ENCODE measurements at regions not wholly inside any gene's neighbourhood (a gene's known extent, or its start where the extent isn't known, plus 50 kb on each side); places are given as distances from the start of the nearest gene placed in this dataset.

DNA sequence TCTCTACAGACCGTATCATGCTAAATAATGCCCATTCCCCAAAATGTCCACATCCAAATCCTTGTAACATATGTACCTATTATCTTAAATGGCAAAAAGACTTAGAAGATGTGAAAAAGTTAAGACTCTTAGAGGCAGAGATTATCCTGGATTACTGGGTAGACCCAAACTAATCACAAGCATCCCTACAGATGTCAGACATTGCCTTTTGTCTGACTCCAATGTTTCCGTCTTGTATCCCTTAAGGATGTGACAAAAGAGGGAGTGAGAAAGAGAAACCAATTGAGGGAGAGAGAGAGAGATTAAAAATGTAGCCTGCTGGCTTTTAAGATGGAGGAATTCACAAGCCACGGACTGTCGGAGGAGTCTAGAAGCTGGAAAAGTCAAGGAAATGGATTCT, 401.9 kb upstream of the FSTL5 start:
- no peak for ATAC-seq (ENCODE audit: poor library complexity)
- Mint-ChIP-seq H3K36me3 (ENCODE audit: low read depth) (no peaks in the 10 kb centered on the region), H3K4me3 (no peak overlapping the region), H3K4me1 (ENCODE audit: low read depth) (no peaks in the 10 kb centered on the region), H3K9me3 (peaks cover 5% of the 10 kb centered on the region), H3K27ac (no peak overlapping the region), H3K27me3 (no peaks in the 10 kb centered on the region)
- Histone ChIP-seq H3K27me3 (ENCODE audit: control insufficient read depth in 1 of 2, insufficient read depth in 2 of 2, low read length in 2 of 2) (no peaks in the 10 kb centered on the region), H3K4me1 (ENCODE audit: insufficient read depth, low read length) (no peaks in the 10 kb centered on the region), H3K27ac (ENCODE audit: low read depth in 1 of 2, low read length in 2 of 2) (no peak overlapping the region), H3K4me3 (ENCODE audit: low read length) (no peak overlapping the region), H3K36me3 (ENCODE audit: insufficient read depth, low read length) (no peaks in the 10 kb centered on the region), H3K9me3 (ENCODE audit: control insufficient read depth in 1 of 2, insufficient read depth in 1 of 2, low read length in 2 of 2) (peaks cover 0 to 3% of the 10 kb centered on the region in 2 experiments)
- no peak for DNase-seq
- TF ChIP-seq, protein P1, sequence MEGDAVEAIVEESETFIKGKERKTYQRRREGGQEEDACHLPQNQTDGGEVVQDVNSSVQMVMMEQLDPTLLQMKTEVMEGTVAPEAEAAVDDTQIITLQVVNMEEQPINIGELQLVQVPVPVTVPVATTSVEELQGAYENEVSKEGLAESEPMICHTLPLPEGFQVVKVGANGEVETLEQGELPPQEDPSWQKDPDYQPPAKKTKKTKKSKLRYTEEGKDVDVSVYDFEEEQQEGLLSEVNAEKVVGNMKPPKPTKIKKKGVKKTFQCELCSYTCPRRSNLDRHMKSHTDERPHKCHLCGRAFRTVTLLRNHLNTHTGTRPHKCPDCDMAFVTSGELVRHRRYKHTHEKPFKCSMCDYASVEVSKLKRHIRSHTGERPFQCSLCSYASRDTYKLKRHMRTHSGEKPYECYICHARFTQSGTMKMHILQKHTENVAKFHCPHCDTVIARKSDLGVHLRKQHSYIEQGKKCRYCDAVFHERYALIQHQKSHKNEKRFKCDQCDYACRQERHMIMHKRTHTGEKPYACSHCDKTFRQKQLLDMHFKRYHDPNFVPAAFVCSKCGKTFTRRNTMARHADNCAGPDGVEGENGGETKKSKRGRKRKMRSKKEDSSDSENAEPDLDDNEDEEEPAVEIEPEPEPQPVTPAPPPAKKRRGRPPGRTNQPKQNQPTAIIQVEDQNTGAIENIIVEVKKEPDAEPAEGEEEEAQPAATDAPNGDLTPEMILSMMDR (IDR thresholded peaks at IDR 0.05) = no peak
- CTCF ChIA-PET = no interaction called here
- POLR2A ChIA-PET = no interaction called here
- intact Hi-C loops (cut with DNase I, micrococcal nuclease) = no loop called here

DNA sequence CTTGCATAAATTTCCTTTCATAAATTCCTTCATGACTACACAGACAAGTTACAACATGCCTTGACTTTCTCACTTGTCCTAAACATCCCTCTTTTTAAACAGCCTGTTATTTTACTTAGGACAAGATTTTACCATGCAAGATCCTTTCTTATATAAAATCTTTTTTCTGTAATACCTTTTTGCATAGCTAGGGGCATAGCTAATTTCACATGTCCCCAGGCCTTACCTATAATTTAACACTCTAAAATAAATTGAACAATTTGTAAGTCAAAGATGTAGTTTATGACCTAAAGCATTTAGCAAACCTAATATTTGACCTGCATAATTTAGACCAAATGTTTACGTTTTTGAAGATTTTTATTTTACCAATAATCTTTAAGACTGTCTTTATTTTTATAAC, 396.3 kb upstream of the FSTL5 start:
- H3K27me3 ChIP-seq (ENCODE audit: control insufficient read depth in 1 of 2, insufficient read depth in 2 of 2, low read length in 2 of 2) = no peaks in the 10 kb centered on the region
- no peak overlapping the region for H3K4me3 ChIP-seq (ENCODE audit: low read length)
- ChIA-PET POLR2A (no interaction called here), CTCF (no interaction called here)
- H3K27me3 Mint-ChIP-seq = no peaks in the 10 kb centered on the region
- H3K4me1 ChIP-seq (ENCODE audit: insufficient read depth, low read length) = no peaks in the 10 kb centered on the region
- no peak overlapping the region for H3K4me3 Mint-ChIP-seq
- H3K36me3 ChIP-seq (ENCODE audit: insufficient read depth, low read length) = no peaks in the 10 kb centered on the region
- H3K4me1 Mint-ChIP-seq (ENCODE audit: low read depth) = no peaks in the 10 kb centered on the region
- TF ChIP-seq, protein P1 (IDR thresholded peaks at IDR 0.05) = no peak
- H3K27ac ChIP-seq (ENCODE audit: low read depth in 1 of 2, low read length in 2 of 2) = no peak overlapping the region
- H3K36me3 Mint-ChIP-seq (ENCODE audit: low read depth) = no peaks in the 10 kb centered on the region
- DNase-seq = no peak
- H3K9me3 ChIP-seq (ENCODE audit: control insufficient read depth in 1 of 2, insufficient read depth in 1 of 2, low read length in 2 of 2) = peaks cover 0 to 3% of the 10 kb centered on the region in 2 experiments
- H3K9me3 Mint-ChIP-seq = no peaks in the 10 kb centered on the region
- intact Hi-C loops (cut with DNase I, micrococcal nuclease) = no loop called here
- no peak overlapping the region for H3K27ac Mint-ChIP-seq
- ATAC-seq (ENCODE audit: poor library complexity) = no peak

DNA sequence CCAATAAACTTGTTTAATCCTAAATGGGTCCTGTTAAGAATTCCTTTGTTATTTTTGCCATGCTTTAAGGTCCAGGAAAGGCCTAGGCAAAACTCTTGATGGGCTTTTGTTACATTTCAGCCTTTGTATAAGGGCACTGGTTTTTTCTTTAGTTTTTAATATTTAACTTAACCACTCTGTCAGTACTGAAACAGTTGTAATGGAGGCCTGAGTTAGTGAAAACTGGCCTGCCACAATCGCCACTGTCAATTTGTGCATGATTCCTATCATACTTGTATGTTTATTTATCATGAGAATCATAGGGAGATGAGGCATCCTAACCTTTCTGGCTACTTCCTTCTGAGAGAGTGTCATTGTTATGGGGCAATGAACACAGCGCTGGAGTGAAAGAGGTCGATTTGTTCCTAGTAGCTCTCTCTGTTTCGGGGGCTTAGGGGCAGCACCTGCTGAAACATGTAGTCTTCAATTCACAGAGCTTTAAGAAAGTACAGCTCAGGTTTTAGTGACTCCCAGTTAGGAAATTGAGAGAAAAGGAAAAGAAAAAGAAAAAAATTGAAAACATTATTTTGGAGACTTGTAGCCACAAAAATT, 393.8 kb upstream of the FSTL5 start:
- Mint-ChIP-seq H3K27ac (no peak overlapping the region), H3K36me3 (ENCODE audit: low read depth) (no peaks in the 10 kb centered on the region), H3K27me3 (no peaks in the 10 kb centered on the region), H3K4me1 (ENCODE audit: low read depth) (no peaks in the 10 kb centered on the region), H3K4me3 (no peak overlapping the region), H3K9me3 (no peaks in the 10 kb centered on the region)
- Histone ChIP-seq H3K36me3 (ENCODE audit: insufficient read depth, low read length) (no peaks in the 10 kb centered on the region), H3K4me1 (ENCODE audit: insufficient read depth, low read length) (no peaks in the 10 kb centered on the region), H3K4me3 (ENCODE audit: low read length) (no peak overlapping the region), H3K27me3 (ENCODE audit: control insufficient read depth in 1 of 2, insufficient read depth in 2 of 2, low read length in 2 of 2) (no peaks in the 10 kb centered on the region), H3K9me3 (ENCODE audit: control insufficient read depth in 1 of 2, insufficient read depth in 1 of 2, low read length in 2 of 2) (peaks cover 0 to 3% of the 10 kb centered on the region in 2 experiments), H3K27ac (ENCODE audit: low read depth in 1 of 2, low read length in 2 of 2) (no peak overlapping the region)
- ChIA-PET POLR2A (no interaction called here), CTCF (no interaction called here)
- DNase-seq (no peak), ATAC-seq (ENCODE audit: poor library complexity) (no peak)
- intact Hi-C loops (cut with DNase I, micrococcal nuclease) = no loop called here
- TF ChIP-seq, protein P1 (IDR thresholded peaks at IDR 0.05) = no peak
